ENCODE measurements at regions not wholly inside any gene's neighbourhood (a gene's known extent, or its start where the extent isn't known, plus 50 kb on each side); places are given as distances from the start of the nearest gene placed in this dataset.

DNA sequence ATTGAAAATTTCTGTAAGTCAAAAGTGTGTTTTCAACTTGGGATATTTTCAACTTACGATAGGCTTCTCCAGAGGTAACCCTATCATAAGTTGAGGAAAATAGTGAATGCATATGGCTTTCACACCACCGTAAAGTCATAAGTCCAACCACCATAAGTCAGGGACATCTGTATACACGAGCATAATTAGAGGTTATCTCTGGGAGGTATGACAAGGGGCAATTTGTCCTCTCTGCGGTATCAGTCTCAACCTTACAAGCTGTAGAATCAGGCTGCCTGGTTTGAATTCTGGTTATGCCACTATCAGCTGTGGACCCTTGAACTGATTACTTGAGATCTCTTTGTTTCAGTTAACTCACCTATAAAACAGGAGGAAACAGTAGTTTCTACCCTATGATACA, 202.9 kb upstream of the JARID2 start:
- no peaks in the 10 kb centered on the region for H3K36me3 Mint-ChIP-seq (ENCODE audit: unreplicated experiment)
- TF ChIP-seq, protein P1, sequence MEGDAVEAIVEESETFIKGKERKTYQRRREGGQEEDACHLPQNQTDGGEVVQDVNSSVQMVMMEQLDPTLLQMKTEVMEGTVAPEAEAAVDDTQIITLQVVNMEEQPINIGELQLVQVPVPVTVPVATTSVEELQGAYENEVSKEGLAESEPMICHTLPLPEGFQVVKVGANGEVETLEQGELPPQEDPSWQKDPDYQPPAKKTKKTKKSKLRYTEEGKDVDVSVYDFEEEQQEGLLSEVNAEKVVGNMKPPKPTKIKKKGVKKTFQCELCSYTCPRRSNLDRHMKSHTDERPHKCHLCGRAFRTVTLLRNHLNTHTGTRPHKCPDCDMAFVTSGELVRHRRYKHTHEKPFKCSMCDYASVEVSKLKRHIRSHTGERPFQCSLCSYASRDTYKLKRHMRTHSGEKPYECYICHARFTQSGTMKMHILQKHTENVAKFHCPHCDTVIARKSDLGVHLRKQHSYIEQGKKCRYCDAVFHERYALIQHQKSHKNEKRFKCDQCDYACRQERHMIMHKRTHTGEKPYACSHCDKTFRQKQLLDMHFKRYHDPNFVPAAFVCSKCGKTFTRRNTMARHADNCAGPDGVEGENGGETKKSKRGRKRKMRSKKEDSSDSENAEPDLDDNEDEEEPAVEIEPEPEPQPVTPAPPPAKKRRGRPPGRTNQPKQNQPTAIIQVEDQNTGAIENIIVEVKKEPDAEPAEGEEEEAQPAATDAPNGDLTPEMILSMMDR (IDR thresholded peaks at IDR 0.05; ENCODE audit: partially characterized antibody, unreplicated experiment): no peak
- DNase-seq: no peak
- no peak overlapping the region for H3K4me3 Mint-ChIP-seq (ENCODE audit: unreplicated experiment)
- H3K27me3 Mint-ChIP-seq (ENCODE audit: unreplicated experiment): no peaks in the 10 kb centered on the region
- no peaks in the 10 kb centered on the region for H3K4me1 Mint-ChIP-seq (ENCODE audit: low read depth, unreplicated experiment)
- no peaks in the 10 kb centered on the region for H3K9me3 Mint-ChIP-seq (ENCODE audit: unreplicated experiment)
- H3K27ac Mint-ChIP-seq (ENCODE audit: unreplicated experiment): no peak overlapping the region

DNA sequence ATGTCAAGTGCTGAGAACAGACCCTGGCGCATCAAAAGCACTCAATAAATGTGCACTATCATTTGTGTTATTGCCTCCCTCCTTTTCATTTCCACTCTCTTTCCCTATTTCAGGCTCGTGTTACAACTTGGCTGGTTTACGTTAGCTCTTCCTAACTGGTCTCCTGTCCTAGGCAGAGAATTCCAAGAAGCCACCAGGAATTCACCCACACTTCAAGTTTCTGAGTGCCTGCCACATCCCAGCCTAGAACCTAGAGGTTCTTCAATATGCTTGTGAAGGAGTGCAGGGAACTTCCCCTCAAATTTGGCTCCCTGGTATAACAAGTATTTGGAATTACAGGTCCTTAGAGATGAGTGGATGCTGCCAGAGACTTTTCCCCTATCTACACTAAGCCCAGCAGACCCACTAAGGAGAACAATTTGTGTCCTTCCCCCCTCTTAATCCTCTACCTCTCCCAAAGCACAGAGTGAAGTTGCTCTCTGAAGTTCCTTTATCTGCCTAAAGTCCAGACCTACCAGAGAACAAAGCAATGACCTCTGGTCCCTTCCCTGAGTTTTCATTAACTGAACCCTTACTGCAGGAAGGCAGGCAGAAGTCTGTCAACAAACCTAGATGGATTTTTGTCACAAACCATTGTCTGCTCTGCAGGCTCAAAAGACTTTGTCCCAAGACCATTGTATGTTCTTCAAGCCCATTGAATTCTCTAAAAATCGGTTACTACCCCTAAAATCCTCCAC, 201.6 kb upstream of the JARID2 start:
- H3K27ac Mint-ChIP-seq (ENCODE audit: unreplicated experiment): no peak overlapping the region
- no peaks in the 10 kb centered on the region for H3K27me3 Mint-ChIP-seq (ENCODE audit: unreplicated experiment)
- H3K36me3 Mint-ChIP-seq (ENCODE audit: unreplicated experiment): no peaks in the 10 kb centered on the region
- peaks cover 2% of the 10 kb centered on the region for H3K9me3 Mint-ChIP-seq (ENCODE audit: unreplicated experiment)
- H3K4me3 Mint-ChIP-seq (ENCODE audit: unreplicated experiment): no peak overlapping the region
- DNase-seq: no peak
- TF ChIP-seq, protein P1 (IDR thresholded peaks at IDR 0.05; ENCODE audit: partially characterized antibody, unreplicated experiment): no peak
- H3K4me1 Mint-ChIP-seq (ENCODE audit: low read depth, unreplicated experiment): peaks cover 2% of the 10 kb centered on the region

DNA sequence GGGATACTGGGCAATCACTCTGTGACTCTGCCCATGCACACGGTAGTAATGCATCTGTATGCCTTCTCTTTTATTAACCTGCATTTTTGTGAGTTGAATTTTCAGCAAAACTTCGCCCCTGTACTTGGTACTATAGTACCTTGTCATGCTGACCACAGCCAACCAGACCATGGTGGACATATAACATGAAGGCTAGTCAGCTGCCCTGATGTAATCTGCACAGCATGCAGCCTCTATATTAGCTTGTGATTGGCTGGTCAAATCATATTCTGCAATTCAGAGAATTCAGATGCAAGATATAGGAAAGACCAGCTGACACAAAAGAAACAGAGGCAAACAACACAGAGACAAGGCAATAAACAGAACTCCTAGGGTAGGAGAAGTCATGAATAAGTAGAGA, 200.9 kb upstream of the JARID2 start:
- Mint-ChIP-seq H3K27me3 (ENCODE audit: unreplicated experiment) (no peaks in the 10 kb centered on the region), H3K4me3 (ENCODE audit: unreplicated experiment) (no peak overlapping the region), H3K27ac (ENCODE audit: unreplicated experiment) (no peak overlapping the region), H3K4me1 (ENCODE audit: low read depth, unreplicated experiment) (peaks cover 2% of the 10 kb centered on the region), H3K9me3 (ENCODE audit: unreplicated experiment) (peaks cover 2% of the 10 kb centered on the region), H3K36me3 (ENCODE audit: unreplicated experiment) (no peaks in the 10 kb centered on the region)
- TF ChIP-seq, protein P1 (IDR thresholded peaks at IDR 0.05; ENCODE audit: partially characterized antibody, unreplicated experiment): no peak
- DNase-seq: no peak

DNA sequence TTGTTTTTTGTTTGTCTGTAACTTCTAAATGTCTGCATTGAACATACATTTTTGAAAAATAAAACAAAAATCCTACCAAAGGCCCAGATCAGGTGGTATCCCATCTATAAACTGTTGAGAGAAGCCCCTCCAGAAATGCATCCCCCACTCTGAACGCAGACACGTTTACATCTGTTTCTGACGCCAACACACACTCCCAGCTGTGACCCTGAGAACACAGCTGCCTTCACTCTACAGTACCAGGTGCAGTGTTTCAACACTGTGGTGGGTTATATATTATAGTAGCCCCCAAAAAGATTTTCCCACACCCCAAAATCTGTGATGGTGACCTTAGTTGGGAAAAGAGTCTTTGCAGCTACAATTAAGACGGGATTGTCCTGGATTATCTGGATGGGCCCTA, 199.1 kb upstream of the JARID2 start:
- TF ChIP-seq, protein P1 (IDR thresholded peaks at IDR 0.05; ENCODE audit: partially characterized antibody, unreplicated experiment): no peak
- no peaks in the 10 kb centered on the region for H3K36me3 Mint-ChIP-seq (ENCODE audit: unreplicated experiment)
- no peaks in the 10 kb centered on the region for H3K27me3 Mint-ChIP-seq (ENCODE audit: unreplicated experiment)
- peaks cover 2% of the 10 kb centered on the region for H3K4me1 Mint-ChIP-seq (ENCODE audit: low read depth, unreplicated experiment)
- H3K9me3 Mint-ChIP-seq (ENCODE audit: unreplicated experiment): peaks cover 2% of the 10 kb centered on the region
- H3K4me3 Mint-ChIP-seq (ENCODE audit: unreplicated experiment): no peak overlapping the region
- H3K27ac Mint-ChIP-seq (ENCODE audit: unreplicated experiment): peak overlapping the region; percentile 43
- no peak for DNase-seq

DNA sequence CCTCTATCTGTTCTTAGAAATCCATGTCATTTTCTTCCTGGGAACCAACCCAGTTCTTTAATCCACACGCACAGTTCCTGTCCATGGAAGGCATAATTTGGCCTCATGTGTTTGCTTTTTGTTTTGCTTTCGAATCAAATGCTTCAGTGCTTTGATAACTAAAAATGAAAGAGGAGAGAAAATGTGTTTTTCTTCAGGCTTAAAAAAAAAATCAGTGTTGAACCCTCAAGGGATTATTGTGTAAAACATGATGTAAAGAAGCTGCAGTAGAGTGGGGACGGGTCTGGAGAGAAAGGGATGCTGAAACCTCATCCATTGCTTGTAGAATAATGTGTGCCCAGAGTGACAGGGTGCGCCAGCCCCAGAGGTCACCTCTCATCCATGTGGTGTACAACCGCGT, 197.5 kb upstream of the JARID2 start:
- Mint-ChIP-seq H3K4me1 (ENCODE audit: low read depth, unreplicated experiment) (peaks cover 2% of the 10 kb centered on the region), H3K4me3 (ENCODE audit: unreplicated experiment) (no peak overlapping the region), H3K27me3 (ENCODE audit: unreplicated experiment) (no peaks in the 10 kb centered on the region), H3K27ac (ENCODE audit: unreplicated experiment) (no peak overlapping the region), H3K9me3 (ENCODE audit: unreplicated experiment) (peaks cover 2% of the 10 kb centered on the region), H3K36me3 (ENCODE audit: unreplicated experiment) (no peaks in the 10 kb centered on the region)
- no peak for DNase-seq
- TF ChIP-seq, protein P1 (IDR thresholded peaks at IDR 0.05; ENCODE audit: partially characterized antibody, unreplicated experiment): no peak

All from glutamatergic neuron (in vitro differentiated cells).